ENCODE measurements at regions not wholly inside any gene's neighbourhood (a gene's known extent, or its start where the extent isn't known, plus 50 kb on each side); places are given as distances from the start of the nearest gene placed in this dataset.
A peak's percentile ranks its signal among the peaks of the same experiment; 100 is the strongest.

DNA sequence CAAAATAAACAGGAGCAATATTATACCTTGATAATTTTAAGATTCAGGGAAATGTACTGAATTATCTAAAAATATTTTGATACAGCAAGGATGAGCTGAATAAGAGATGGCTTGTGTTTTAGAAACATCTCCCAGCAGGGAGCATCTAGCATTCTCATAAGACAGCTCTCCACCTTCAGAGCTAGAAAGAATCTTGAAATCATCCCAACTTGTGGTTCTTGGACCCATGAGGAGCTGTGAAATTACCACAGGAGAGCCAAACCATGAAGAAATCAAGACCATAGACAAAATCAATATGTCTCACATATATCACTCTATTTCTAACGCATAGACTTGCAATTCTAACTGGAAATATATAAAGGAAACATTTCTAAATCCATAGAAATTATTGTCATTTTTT, 210.6 kb upstream of the DKK2 start:
- DNase-seq: no peak
- H3K4me1 ChIP-seq: no peaks in the 10 kb centered on the region
- TF ChIP-seq, protein P1, sequence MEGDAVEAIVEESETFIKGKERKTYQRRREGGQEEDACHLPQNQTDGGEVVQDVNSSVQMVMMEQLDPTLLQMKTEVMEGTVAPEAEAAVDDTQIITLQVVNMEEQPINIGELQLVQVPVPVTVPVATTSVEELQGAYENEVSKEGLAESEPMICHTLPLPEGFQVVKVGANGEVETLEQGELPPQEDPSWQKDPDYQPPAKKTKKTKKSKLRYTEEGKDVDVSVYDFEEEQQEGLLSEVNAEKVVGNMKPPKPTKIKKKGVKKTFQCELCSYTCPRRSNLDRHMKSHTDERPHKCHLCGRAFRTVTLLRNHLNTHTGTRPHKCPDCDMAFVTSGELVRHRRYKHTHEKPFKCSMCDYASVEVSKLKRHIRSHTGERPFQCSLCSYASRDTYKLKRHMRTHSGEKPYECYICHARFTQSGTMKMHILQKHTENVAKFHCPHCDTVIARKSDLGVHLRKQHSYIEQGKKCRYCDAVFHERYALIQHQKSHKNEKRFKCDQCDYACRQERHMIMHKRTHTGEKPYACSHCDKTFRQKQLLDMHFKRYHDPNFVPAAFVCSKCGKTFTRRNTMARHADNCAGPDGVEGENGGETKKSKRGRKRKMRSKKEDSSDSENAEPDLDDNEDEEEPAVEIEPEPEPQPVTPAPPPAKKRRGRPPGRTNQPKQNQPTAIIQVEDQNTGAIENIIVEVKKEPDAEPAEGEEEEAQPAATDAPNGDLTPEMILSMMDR (IDR thresholded peaks at IDR 0.05): no peak
- no peaks in the 10 kb centered on the region for H3K9me3 ChIP-seq
- H3K27me3 ChIP-seq: no peaks in the 10 kb centered on the region
- no peak overlapping the region for H3K27ac ChIP-seq
- no peak overlapping the region for H3K4me3 ChIP-seq
- intact Hi-C loops (cut with DNase I): no loop called here
- no peaks in the 10 kb centered on the region for H3K36me3 ChIP-seq
- ATAC-seq: no peak

DNA sequence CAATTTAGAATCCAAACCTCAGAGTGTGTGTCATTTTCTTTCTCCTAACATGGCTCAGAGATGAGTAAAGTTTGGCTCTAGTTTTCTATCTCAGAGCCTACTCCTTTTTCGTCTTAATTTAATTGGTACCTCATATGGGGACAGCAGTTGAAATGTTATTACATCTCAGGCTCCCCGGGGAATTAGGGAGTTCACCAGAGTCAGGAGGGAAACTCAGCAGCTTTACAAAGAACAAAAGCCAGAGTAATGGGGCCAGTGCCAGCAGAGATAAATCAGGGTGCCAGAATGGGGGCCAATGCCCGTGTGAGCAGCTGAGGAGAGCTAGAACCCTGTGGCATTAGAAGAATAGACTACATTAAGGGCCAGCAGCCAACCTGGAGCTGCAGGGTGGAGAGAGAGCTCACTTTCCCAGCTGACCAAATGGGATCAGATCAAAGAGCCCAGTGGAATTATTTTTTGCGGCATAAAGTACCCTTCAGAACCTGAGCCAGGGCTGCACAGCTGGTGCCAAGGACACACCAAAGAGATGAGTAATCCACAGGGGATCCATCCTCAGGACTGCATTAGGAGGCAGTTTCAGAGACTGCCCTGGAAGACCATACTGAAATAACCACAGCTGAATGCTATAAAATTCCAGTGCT, 207.1 kb upstream of the DKK2 start:
- Histone ChIP-seq H3K36me3 (no peaks in the 10 kb centered on the region), H3K4me1 (no peaks in the 10 kb centered on the region), H3K27ac (no peak overlapping the region), H3K27me3 (no peaks in the 10 kb centered on the region), H3K4me3 (no peak overlapping the region), H3K9me3 (peaks cover 0 to 7% of the 10 kb centered on the region in 2 donors)
- no peak for ATAC-seq
- DNase-seq: no peak
- TF ChIP-seq, protein P1 (IDR thresholded peaks at IDR 0.05): no peak
- intact Hi-C loops (cut with DNase I): no loop called here

DNA sequence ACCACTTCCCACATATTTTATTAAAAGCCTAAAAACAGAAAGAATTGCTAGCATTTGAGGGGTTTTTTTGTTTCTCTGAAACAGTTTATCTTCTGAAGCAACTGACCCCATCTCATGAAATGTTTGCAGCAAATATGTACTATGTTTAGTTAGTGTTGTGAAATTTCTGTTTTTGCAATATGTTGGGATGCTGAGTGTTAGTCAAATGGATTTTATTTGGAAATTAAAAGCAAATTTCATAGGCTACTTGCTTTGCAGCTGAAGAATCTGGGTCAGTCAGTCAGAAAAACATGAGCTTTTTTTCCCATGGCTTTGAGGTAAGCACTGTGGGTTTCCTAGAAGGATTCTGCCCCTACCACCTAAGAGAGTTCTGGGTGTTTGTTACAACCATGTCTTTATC, 184.9 kb upstream of the DKK2 start:
- Histone ChIP-seq H3K36me3 (no peaks in the 10 kb centered on the region), H3K27ac (no peak overlapping the region), H3K4me1 (no peaks in the 10 kb centered on the region), H3K4me3 (no peak overlapping the region), H3K27me3 (no peaks in the 10 kb centered on the region), H3K9me3 (no peaks in the 10 kb centered on the region)
- intact Hi-C loops (cut with DNase I): no loop called here
- DNase-seq: peak in 1 of 4 donors; percentile 17
- TF ChIP-seq, protein P1 (IDR thresholded peaks at IDR 0.05): no peak
- ATAC-seq: no peak

DNA sequence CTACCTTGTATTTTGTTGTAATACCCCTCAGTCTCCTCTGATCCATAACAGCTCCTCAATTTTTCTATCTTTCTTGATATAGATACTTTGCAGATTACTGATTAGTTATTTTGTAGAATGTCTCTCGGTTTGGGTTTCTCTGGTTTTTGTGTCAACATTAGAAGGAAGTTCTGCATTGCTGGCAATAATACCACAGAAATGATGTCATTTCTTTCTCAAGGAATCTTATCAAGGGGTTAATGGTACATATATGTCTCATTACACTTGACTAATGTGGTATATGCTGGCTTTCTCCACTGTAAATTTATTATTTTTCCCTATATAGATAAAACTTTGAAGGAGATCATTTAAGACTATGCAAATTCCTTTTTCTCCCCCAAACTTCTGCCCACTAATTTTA, 183.6 kb upstream of the DKK2 start:
- Histone ChIP-seq H3K36me3 (no peaks in the 10 kb centered on the region), H3K4me1 (no peaks in the 10 kb centered on the region), H3K27me3 (no peaks in the 10 kb centered on the region), H3K9me3 (no peaks in the 10 kb centered on the region), H3K4me3 (no peak overlapping the region), H3K27ac (no peak overlapping the region)
- intact Hi-C loops (cut with DNase I): no loop called here
- no peak for DNase-seq
- TF ChIP-seq, protein P1 (IDR thresholded peaks at IDR 0.05): no peak
- ATAC-seq: no peak

DNA sequence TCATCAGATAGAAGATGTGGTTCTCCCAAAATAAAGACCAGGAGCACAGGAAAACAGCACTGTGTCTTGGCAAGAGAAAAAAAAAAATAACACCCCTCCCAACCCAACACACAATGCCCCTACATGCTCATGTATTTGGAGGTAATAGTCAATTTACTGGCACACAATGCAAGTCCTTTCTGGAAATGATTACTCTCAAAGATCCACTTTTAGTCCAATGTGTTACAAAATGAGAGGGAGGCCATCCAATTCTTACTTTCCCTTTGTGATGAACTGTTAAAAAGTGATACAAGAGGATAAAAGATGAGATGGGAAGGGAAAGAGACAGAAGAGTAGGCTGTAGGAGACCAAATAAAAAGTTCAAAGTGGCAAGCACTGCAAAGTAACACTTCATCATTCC, 180.3 kb upstream of the DKK2 start:
- Histone ChIP-seq H3K4me1 (no peaks in the 10 kb centered on the region), H3K4me3 (no peak overlapping the region), H3K36me3 (no peaks in the 10 kb centered on the region), H3K27ac (no peak overlapping the region), H3K27me3 (no peaks in the 10 kb centered on the region), H3K9me3 (no peaks in the 10 kb centered on the region)
- intact Hi-C loops (cut with DNase I): no loop called here
- ATAC-seq (no peak), DNase-seq (no peak)
- TF ChIP-seq, protein P1 (IDR thresholded peaks at IDR 0.05): no peak
